ENCODE measurements at regions not wholly inside any gene's neighbourhood (a gene's known extent, or its start where the extent isn't known, plus 50 kb on each side); places are given as distances from the start of the nearest gene placed in this dataset.

DNA sequence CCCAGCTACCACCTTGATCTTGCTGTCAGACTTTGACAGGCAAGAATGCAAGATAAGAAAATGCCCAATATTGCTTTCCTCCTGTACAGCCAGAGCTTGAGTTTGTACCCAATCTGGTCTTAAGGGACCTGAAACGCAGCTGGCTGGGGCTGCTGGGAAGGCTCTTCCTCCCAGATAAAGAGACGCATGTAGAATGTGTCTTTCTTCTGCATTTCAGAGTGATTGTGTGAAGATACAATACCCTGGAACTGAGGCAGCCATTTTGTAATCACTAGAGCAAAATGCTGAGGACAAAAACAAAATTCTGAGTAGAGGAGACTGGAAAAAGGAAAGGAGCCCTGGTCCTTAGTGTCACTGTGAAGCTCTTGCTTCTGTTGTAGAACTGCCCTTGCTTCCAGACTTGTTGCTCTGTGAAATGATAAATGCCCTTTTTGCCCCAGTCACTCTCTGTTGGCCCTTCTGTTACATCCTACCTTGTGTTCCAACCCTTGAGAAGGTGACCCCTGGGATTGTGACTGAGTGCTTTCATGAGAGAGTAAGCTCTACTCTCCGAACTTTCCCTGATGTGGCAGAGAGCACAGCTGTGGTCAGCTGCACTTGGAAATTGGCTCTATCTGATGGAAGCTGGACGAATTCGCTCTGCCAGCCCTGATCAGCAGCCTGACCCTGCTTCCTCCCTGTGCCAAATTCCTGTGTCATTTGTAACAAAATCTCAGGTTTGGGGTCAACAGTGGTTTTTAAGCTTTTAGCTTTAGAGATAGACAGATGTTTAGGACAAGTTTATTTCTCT, 137.4 kb upstream of the RBMS1 start:
- peak; percentile 55 to 60 for DNase-seq

DNA sequence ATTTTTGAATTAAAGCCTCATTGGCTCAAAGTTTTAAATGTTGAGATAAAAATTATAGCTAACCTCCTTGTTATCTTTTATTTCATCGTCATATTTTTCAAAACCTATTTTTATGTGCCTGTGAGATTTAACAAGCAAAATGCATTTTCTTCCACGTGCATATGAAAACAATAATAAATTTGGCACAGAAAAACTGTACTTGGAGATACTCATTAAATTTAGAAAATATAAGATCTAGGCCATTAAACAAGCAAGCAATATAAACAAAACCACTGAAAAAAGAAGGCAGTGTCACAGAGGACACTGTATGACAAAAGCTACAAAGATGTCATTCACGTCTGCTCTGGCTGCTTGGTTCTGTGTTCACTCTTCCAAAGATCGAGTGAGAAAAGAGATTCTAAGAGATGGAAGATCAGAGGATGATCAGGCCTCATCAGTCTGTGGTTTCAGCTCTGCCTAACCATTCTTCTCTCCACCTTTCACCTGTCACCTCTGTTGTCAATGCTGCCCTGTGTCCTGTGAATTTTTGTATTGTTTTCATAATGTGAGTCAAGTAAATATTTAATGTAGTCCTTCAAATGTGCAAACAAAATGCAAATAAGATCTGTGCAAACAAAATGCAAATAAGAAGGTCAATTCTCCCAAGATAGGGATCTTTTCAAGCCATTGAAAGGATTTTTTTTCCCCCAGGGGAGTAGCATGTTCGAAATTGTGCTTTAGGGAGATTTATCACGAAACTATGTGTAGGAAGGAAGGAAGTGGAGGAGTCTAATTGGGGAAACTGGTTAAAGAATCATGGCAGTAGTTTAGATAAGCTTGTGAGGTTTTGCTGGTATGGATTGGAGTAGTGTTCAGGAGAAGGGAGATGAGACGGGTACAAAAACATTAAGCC, 138.7 kb upstream of the RBMS1 start:
- no peak for DNase-seq

DNA sequence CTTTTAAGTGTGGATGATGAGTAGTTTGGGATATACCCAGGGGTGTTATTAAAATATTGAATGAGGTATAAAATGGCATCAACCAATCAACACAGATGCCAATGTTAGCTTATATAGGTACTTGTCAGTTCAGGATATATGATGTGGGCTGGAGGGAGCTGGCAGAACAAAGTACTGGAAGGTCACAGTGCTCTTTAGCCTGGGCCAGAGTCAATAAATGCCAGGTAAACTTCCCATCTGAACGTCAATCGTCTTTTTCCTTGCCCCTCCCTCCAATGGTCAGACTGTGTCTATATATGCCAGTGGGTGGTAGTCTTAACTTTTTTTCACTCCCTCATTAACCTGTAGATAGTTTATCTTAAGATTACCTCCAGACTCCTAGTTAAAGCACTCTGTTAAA, 140.8 kb upstream of the RBMS1 start:
- no peak for DNase-seq

DNA sequence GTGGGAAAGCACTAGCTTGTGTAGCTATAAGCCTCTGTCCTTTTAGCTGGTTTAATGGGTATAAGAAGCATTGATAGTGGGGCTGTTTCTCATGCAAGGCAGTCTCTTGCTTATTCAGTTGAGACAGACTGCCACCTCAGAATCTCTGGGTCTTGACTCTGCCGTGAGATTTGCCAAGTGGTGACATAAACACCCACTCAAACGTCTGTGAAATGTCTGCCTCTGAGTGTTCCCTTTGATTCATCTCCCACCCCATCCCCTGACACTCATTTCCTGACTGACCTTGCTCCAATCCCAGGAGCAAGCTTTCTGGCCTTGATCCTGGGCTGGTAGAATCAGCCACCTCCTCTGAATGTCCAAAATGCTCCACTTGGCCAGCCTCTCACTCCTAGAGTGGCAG, 141.9 kb upstream of the RBMS1 start:
- DNase-seq: peak; percentile 67 to 69

DNA sequence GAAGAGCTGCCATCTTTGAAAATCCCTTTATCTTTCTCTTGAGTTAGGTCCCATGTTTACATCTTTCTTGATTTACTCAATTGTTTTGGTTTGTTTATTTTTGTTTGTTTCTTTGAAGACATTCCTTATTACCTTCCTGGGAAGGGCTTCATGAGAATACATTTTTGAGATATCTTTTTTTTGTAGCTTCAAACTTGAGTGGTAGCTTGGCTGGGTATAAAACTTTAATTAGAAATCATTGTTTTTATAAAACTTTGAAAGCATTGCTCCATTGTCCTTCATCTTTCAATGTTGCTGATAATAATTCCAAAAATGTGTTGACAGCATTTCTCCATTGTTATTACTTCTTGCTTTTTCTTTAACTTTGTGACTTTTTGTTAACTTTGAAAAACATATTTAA, 145.9 kb upstream of the RBMS1 start:
- no peak for DNase-seq

DNA sequence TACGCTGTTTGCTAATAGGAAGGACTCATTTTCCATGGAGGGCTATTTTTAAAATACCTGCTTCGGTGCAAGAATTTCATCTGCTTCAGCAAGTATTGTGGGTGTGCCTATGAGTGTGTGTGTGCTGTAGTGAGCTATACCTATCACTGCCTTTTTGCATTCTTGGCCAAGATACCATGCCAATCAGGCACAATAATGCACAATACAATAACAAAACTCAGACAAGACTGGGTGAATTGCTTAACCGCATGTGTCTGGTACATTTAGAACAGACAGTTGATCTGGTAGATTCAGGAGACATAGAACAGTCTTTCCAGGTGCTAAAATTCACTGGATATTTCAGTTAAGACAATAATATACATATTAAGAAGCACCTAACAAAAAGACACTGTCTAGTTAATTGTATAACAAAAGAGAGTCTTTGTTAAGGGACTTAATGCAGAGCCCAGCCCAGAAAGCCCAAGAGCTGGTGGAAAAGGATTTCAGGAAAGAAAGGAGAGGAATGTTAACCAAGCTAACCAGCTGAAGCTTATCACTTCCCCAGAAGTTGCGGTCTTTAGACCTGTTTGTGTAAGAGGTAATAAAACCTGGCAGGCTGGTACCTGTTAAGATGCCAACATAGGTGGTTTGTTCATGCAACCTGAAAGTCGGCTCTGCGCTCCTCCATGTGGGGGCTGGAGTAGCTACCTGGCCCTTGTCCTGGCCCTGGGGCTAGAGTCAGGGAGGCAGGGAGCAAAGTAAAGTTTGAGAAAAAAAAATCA, 153.3 kb upstream of the RBMS1 start:
- DNase-seq: no peak

DNA sequence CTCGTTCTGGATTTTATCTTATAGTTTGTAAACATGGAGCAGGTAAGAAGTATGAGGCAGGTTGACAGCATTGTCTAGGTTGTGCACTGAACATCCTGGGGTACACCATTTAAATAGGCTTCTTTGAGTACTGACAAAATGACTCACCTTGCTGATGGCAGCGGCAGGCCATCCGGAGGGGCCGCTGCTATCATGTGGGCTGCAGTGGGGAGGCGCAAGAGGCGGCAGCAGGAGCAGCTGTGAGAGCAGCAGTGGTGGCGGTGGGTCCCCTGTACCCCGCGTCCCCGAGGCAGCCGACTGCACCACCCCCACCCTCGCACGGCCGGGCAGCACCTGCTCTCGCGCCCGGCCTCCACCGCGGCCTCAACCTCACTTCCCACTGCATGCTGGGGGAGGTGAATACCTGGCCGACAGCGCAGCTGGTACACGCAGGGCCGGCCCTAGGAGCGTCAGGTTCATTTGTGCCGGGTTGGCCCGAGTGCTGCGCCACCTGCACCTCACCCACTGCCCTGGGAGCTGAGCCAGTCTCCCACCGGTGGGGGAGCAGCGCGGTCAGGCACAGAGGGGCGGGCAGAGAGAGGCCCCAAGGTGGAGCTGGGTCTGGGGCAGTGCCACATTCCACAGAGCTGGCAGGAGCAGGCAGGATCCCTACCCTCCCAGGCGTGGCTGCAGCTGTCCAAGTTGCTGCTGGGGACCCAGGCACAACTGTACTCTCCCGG, 154.5 kb upstream of the RBMS1 start:
- DNase-seq: no peak

DNA sequence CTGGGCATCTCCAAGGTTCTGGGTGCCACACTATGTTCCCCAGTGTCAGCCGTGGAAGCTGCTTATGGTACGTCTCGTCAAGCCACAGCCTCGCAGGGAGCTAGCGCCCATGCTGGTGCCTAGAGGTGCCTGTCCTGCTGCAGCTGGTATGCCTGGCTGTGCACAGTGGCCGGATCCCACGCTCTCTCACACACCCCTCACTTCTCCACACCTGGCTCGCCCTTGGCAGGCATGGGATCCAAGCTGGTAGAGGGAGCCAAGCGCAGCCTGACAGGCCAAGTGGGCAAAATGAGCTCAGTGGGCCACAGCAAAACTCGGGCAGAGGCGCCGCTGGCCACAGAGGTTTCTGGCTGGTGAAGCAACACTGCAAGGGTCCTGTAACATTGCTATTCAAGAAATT, 156.1 kb upstream of the RBMS1 start:
- DNase-seq: no peak

DNA sequence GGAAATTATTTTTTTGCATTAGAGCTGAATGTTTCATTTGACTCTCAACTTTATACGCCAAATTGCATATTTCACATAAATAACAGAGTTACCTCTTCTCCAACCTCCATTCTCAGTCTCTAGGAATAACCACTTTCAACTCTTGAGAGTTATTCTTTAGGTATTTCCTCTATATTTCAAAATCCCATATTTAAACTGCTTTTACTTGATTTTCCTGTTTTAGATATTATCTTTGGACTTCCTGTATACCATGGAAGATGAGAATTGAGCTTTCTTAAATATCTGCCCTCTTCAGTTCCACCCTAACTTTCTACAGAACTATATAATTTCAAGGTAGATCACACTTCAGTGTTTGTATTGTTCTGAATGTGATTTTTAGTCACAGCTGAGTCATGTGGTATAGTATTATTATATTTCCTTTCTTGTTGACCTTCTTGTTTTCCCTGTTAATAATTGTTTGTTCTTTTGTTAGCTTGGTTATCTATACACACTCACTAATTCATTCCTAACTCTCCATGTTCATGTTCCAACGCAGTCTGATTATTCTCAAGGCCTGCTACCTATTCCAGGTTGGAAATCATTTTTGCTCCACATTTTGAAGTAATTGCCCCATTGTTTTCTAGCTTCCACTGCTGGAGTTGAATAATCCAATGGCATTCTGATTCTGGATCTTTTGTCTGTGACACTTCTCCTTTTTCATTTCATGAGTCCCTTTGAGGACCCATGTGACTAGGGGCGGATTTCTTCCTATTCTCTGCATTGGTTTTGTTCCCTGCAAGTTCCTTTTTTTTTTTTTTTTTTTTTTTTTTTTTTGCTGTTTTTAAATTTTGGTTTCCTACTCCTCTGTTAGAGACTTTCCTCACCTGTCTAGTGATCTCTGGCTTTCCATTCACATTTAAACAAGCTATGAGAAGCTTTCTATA, 156.8 kb upstream of the RBMS1 start:
- no peak for DNase-seq

DNA sequence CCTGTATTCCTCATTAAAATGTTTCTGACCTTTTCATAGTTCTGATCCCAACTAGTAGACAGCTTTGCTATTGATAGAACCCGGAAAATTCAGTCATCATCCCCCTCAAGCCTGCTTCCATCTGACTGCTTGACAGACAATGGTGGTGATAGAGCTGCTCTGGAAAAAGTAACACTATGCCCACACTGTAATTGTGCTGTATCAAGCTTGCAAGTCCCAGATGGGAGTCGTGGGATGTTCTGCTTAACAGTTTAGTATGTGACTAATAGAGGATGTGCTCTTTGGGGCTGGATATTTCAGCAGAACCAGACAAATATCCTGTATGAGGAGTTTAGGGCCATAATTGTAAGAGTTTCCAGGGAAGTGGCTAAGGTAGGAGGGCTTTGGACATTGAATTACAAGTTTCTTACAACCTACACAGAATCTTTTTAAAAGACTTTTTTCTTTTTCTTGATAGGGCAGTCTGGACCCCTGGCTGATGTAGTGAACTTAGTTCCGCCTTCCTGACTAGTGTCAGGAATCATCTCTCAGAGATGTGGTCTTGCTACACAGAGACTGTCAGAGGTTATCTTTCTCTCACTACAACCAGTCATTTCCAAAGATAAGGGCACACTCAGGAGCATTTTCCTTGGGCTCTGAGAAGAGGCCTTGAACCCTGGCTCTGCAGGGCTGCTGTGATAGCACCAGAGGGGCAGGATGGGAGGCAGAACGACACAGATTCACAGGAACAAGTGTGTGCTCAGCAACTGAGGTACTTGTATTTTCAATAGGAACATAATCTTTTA, 158.0 kb upstream of the RBMS1 start:
- no peak for DNase-seq

DNA sequence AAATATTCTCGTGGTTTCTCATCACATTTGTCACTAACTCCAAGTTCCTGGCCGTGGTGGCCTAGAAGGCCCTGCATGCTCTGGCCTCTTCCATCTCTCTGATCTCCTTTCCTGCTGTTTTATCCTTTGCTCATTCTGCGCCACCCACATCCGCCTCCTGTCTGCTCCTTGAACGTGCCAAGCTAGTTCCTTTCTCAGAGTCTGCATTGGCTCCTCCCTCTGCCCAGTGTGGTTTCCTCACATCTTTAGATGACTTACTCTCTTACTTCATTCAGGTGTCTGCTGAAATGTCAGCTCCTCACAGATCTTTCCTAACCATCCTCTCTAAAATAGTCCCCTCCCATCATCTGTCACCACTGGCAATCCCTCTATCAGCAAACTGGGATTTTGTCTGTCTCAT, 158.6 kb upstream of the RBMS1 start:
- no peak for DNase-seq

DNA sequence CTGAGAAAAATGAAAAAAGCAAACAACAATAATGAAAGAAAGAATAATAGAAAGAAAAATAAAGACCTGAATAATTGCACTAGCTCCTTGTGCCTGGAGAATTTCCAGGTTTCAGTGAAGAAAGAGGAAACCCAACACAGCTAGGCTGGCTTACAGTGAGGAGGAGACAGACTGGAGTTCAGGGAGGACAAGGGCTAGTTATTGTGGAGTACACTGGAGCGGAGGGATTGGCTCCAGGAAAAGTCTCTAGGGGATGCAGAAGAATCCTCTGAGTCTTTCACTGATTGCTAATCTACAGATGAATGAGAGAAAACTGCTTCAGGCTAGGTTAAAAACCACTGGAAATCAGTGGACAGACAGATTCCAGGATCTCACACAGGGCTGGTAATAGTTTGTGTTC, 163.6 kb upstream of the RBMS1 start:
- no peak for DNase-seq

DNA sequence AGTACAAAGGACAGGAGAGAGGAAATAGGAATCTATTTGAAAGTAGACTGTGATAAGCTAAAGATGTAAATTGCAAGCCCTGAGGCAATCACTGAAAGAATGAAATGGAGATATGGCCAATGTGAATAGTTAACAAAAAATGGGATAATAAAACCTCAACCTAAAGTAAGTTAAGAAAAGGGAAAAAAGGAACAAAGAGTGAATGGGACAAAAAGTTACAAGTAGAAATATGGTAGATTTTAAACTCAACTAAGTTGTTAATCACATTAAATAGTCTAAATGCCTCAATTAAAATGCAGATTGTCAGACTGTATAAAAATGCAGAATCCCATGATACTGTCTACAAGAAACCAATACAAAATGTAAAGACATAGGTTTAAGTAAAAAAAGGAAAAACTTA, 165.2 kb upstream of the RBMS1 start:
- DNase-seq: no peak

DNA sequence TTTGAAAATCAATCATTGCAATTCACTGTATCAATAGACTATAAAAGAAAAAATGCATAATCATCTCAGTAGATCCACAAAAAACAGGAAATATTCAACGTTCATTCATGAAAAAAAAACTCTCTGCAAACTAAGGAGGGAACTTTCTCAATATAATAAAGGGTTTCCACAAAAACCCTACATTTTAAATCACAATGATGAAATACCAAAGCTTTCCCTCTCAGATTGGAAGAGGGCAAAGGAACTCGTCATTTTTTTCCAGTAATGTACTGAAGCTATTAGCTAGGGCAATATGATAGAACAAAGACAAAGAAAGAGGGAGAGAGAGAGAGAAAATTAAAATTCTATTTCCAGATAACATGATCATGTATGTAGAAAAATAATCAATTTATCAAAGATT, 167.1 kb upstream of the RBMS1 start:
- no peak for DNase-seq

DNA sequence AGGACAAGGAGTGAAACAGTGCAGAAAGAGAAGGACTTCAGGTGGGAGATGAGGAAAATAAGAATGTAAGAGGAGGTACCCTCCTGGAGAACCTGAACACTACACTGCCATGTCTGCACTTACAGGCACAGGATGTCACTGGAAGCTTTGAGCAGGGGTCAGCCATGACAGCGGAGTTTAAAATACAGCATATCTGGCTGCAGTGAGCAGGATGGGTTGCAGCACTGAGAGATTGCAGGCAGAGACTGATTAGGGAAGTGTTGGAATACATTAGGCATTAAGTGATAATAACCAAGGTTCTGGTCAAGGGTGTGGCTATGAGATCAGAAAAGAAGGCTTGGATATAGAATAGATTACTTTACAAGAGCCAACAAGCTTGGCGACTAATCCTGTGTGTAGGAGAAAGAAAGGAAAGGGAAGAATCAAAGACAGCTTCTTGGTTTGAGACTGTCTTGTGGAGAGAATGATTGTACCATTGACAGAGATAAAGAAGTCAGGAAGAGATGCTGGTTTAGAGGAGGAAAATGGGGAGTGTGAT, 171.1 kb upstream of the RBMS1 start:
- no peak for DNase-seq

DNA sequence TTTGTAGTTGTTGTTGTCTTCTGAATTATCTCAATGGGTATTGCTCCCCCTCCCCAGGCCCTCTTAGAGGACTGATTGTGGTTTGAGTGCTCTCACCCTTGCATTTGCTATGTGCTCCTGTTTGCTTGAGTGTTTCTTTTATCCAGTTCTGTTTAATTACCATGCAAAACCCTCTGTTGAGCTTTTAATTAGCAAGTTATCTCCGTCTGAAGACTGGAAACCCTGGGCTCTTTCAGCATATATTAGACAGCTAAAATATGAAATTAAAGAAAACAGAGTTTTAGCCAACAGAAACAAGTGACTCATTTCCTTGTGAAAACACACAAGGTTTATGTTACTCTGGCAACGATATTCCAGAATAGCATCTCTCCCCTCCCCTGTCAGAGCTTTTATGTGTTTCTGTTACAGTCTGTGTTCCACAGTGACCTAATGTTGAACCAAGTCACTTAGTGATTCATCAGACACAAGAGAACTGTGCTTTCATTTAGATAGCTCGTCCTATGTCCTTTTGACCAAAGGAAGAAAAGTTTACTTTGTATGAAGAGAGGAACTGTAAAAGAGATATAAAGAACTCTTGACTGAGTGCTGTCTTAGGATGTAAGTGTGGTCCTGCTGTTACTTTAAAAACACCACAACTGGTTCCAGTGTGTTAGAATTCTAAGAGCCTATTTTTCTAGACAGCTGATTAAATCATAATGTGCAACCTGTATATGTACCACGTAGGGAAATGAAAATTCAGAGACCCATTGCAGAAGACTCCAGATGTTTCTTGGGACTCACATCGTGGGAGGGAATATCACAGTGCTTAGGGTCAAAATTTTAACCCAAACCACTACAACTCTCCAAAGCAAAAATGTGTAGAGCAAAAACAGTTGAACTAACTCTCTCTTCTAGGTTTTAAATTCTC, 172.8 kb upstream of the RBMS1 start:
- peak; percentile 59 to 72 for DNase-seq

DNA sequence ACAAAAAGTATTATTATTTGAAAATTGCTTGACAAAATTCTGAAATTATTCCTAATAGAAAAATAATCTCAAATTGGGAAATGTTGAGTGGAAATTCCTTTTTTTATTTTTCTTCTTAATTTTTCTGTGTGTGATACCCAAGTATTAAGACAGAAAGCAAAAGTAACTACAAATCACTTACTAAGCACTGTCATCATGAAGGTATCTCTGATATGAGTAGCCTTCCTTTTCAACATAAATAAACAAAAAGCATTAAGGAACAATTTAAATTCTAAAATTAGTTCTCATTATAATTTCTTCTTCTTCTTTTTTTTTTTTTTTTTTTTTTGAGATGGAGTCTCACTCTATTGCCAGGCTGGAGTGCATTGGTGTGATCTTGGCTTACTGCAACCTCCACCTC, 174.2 kb upstream of the RBMS1 start:
- DNase-seq: no peak

DNA sequence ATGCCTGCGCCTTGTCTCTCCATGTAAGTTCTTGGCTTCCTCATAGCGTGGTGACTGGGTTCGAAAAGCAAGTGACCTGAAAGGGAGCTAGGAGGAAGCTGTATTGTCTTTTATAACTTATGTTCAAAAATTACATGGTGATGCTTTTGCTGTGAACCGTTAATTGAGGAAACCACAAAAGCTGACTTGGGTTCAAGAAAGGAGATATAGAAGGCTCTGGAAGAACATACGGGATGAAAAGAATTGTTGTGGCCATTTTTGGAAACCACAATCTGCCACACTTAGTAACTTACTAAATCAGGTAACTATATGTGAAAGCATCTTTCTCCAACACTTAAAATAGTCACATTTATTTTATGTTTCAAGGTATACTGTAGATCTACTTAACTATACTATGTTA, 177.0 kb upstream of the RBMS1 start:
- DNase-seq: no peak
